Osteocyte (in vitro differentiated cells): ENCODE measurements at regions not wholly inside any gene's neighbourhood (a gene's known extent, or its start where the extent isn't known, plus 50 kb on each side); places are given as distances from the start of the nearest gene placed in this dataset.
"Not testable (repeated sequence)": the region's sequence is repeated elsewhere in the genome, so short reads cannot be mapped to it uniquely, and the experiment has no call there.

ENCODE experiments used
- DNase-seq: peaks from one replicate; pipeline ENCODE4 v3.0.0; 2021; ENCODE audit warnings: mixed read lengths; ENCODE audit not compliant: unreplicated experiment; ENCODE audit errors: extremely low spot score
- H3K27ac Mint-ChIP-seq: one replicate; pipeline ENCODE4 v1.8.0; 2021; ENCODE audit warnings: mild to moderate bottlenecking, mixed read lengths; ENCODE audit not compliant: unreplicated experiment
- H3K27me3 Mint-ChIP-seq: one replicate; pipeline ENCODE4 v1.8.0; 2021; ENCODE audit warnings: mixed read lengths; ENCODE audit not compliant: unreplicated experiment
- H3K36me3 Mint-ChIP-seq: one replicate; pipeline ENCODE4 v1.8.0; 2021; ENCODE audit warnings: mixed read lengths; ENCODE audit not compliant: unreplicated experiment
- H3K4me1 Mint-ChIP-seq: one replicate; pipeline ENCODE4 v1.8.0; 2021; ENCODE audit warnings: mixed read lengths; ENCODE audit not compliant: unreplicated experiment
- H3K4me3 Mint-ChIP-seq: one replicate; pipeline ENCODE4 v1.8.0; 2021; ENCODE audit warnings: mild to moderate bottlenecking, moderate library complexity, mixed read lengths; ENCODE audit not compliant: unreplicated experiment
- H3K9me3 Mint-ChIP-seq: one replicate; pipeline ENCODE4 v1.8.0; 2021; ENCODE audit warnings: mixed read lengths; ENCODE audit not compliant: unreplicated experiment
- CTCF ChIP-seq: fragments of 200-600 bp; sonication (generic); IDR thresholded peaks from 2 replicates; pipeline ENCODE4 v1.5.0; 2021; ENCODE audit warnings: antibody characterized with exemption, mild to moderate bottlenecking, moderate library complexity

DNA sequence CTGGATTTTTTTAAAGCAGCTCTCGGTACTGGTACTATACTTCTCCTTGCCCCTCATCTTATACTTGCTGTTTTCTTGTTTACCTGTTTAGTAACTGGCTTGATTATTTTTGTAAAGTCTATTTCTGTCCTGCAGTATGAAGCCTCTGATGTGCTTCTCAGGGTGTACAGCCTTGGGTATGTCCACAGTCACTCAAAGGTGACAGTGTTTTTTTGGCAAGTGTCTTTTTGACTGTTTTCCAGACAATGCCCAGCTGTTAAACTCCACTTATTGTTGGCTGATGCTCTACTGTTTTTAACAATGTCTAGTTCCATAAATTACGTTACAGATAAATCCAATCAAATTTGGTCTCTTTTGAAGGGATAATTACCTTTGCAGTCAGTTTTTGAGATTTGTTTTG, 475.2 kb downstream of the JRKL start:
- H3K36me3 Mint-ChIP-seq = no peaks in the 10 kb centered on the region
- H3K27me3 Mint-ChIP-seq = no peaks in the 10 kb centered on the region
- no peaks in the 10 kb centered on the region for H3K4me1 Mint-ChIP-seq
- DNase-seq = no peak
- H3K9me3 Mint-ChIP-seq = no peaks in the 10 kb centered on the region
- no peak overlapping the region for H3K27ac Mint-ChIP-seq
- H3K4me3 Mint-ChIP-seq = no peak overlapping the region
- TF ChIP-seq CTCF = no peak

- Mint-ChIP-seq H3K27me3 (peaks cover 6% of the 10 kb centered on the region), H3K9me3 (no peaks in the 10 kb centered on the region), H3K4me3 (no peak overlapping the region), H3K36me3 (no peaks in the 10 kb centered on the region), H3K27ac (no peak overlapping the region), H3K4me1 (no peaks in the 10 kb centered on the region)
- TF ChIP-seq CTCF = no peak
- no peak for DNase-seq
Observed at GRCh38 chr11:96869207-96869606, 479.4 kb downstream of the JRKL start.

DNA sequence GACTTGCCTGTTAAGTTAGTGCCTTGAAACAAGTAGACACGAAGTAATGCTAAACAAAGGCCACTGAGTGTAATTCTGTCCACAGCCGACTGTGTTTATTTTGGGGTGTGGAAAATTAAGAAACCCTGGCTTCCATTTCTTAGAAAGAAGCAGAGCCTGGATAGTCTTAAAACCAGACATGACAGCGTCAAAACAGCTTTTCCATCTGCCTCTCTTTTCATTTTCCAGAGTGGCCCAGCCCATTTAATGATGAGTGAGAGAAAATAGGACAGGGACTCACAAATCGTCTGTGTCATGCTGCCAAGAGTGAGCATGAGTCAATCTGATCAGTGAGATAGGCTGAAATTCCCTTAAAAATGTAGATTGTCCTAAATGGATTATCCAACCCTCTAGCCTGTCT, 485.9 kb downstream of the JRKL start:
- H3K27me3 Mint-ChIP-seq = peaks cover 8% of the 10 kb centered on the region
- H3K36me3 Mint-ChIP-seq = no peaks in the 10 kb centered on the region
- no peaks in the 10 kb centered on the region for H3K9me3 Mint-ChIP-seq
- H3K27ac Mint-ChIP-seq = no peak overlapping the region
- no peak for TF ChIP-seq CTCF
- no peaks in the 10 kb centered on the region for H3K4me1 Mint-ChIP-seq
- H3K4me3 Mint-ChIP-seq = no peak overlapping the region
- DNase-seq = no peak

DNA sequence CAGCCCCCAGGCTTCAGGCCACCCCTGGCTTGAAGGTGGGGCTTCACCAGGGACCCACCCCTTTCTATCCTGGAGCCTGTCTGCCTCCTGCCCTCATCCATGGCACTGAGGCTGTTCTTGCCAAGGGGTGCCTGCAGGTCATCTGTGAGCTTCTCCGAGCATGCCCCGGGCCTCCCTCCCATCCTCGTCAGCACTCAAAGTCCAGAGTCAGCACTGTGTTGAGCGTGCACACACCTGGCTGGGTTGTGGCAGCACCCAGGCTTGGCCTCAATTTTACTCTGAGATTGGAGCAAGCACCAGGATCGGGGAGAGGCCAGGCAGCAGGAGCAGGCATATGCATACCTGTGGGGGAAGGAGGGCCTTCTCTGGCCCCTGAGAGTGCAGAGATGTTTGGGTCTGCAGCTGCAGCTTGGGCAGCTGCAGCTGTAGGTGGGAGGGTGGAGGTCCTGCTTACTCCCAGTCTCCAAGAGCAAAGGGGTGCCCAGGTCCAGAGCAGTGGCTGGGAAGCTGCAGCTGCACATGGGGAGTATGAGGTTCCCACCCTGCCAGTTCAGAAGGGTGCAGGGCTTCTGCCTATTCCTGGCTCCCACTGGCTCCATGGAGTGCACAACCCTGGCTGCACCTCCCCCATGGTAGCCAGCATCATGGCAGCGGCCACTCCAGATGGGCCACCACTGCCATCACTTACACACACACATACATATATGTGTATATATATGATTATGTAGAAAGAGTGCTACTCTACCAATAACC, 488.7 kb downstream of the JRKL start:
- H3K9me3 Mint-ChIP-seq = no peaks in the 10 kb centered on the region
- DNase-seq = no peak
- H3K4me3 Mint-ChIP-seq = no peak overlapping the region
- TF ChIP-seq CTCF = no peak
- no peak overlapping the region for H3K27ac Mint-ChIP-seq
- H3K27me3 Mint-ChIP-seq = peaks cover 3% of the 10 kb centered on the region
- no peaks in the 10 kb centered on the region for H3K4me1 Mint-ChIP-seq
- H3K36me3 Mint-ChIP-seq = no peaks in the 10 kb centered on the region

GRCh38 chr11:96882622-96883021, 492.8 kb downstream of the JRKL start:
- DNase-seq, H3K27me3 Mint-ChIP-seq, H3K4me1 Mint-ChIP-seq, H3K36me3 Mint-ChIP-seq, H3K9me3 Mint-ChIP-seq, H3K4me3 Mint-ChIP-seq, H3K27ac Mint-ChIP-seq: not testable (repeated sequence)
